Nephron (organoid): ENCODE measurements at regions not wholly inside any gene's neighbourhood (a gene's known extent, or its start where the extent isn't known, plus 50 kb on each side); places are given as distances from the start of the nearest gene placed in this dataset.

Source experiments
- H3K27ac Mint-ChIP-seq, 3 experiments: 2 replicates each; pipeline ENCODE4 v1.8.0; 2020; ENCODE audit warnings: mixed read lengths in 3 of 3, mild to moderate bottlenecking in 2 of 3, moderate library complexity in 1 of 3
- H3K27me3 Mint-ChIP-seq: 2 replicates; pipeline ENCODE4 v1.8.0; 2021; ENCODE audit warnings: low read depth, mild to moderate bottlenecking, moderate library complexity, mixed read lengths
- H3K36me3 Mint-ChIP-seq: 2 replicates; pipeline ENCODE4 v1.8.0; 2020; ENCODE audit warnings: low read depth, mixed read lengths
- H3K4me1 Mint-ChIP-seq: 2 replicates; pipeline ENCODE4 v1.8.0; 2020; ENCODE audit warnings: mixed read lengths
- H3K4me3 Mint-ChIP-seq, 3 experiments: 2 replicates each; pipeline ENCODE4 v1.8.0; 2020; ENCODE audit warnings: mild to moderate bottlenecking in 3 of 3, mixed read lengths in 3 of 3, moderate library complexity in 2 of 3
- H3K9me3 Mint-ChIP-seq: 2 replicates; pipeline ENCODE4 v1.8.0; 2020; ENCODE audit warnings: mixed read lengths
- TF ChIP-seq, protein P1 (sequence below), 3 experiments: fragments of 200-600 bp; sonication (generic); IDR thresholded peaks; one replicate each; pipeline ENCODE4 v1.5.0; 2021; ENCODE audit warnings: antibody characterized with exemption in 3 of 3; ENCODE audit not compliant: unreplicated experiment in 3 of 3

DNA sequence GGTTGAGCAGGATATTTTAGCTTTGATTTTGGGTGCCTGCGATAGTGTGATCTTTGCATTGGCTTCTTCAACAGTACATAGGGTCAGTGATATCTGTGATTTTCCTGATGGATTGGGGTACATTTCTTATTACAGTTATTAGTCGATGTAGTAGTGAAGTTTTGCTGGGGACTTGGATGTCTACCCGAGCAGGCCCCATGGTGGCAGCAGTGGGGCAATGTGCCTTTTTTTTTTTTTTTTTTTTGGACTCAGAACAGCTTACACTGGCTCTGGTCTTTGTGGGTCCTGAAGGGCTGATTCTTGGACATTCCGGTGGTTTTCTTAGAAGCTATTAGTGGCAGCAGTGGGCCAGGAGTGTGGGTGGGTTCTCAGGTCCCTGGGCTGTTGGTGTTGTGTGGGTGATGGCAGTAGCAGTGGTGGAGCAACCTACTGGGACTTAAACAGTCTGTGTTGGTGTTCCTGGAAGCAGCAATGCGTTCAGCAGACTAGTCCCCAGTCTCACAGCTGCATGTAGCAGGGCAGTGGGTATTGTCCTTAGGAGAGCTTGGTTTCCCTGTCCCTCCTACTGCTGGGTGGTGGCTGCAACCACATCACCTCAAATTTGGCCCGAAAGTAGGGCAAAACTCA is 53.7 kb upstream of the SLC4A10 start:
- no peak overlapping the region for H3K27ac Mint-ChIP-seq
- peaks cover 3% of the 10 kb centered on the region for H3K36me3 Mint-ChIP-seq
- H3K4me1 Mint-ChIP-seq, result no peaks in the 10 kb centered on the region
- TF ChIP-seq, protein P1, sequence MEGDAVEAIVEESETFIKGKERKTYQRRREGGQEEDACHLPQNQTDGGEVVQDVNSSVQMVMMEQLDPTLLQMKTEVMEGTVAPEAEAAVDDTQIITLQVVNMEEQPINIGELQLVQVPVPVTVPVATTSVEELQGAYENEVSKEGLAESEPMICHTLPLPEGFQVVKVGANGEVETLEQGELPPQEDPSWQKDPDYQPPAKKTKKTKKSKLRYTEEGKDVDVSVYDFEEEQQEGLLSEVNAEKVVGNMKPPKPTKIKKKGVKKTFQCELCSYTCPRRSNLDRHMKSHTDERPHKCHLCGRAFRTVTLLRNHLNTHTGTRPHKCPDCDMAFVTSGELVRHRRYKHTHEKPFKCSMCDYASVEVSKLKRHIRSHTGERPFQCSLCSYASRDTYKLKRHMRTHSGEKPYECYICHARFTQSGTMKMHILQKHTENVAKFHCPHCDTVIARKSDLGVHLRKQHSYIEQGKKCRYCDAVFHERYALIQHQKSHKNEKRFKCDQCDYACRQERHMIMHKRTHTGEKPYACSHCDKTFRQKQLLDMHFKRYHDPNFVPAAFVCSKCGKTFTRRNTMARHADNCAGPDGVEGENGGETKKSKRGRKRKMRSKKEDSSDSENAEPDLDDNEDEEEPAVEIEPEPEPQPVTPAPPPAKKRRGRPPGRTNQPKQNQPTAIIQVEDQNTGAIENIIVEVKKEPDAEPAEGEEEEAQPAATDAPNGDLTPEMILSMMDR (IDR thresholded peaks at IDR 0.05; ENCODE audit: unreplicated experiment in 3 of 3), result peak in 1 of 3 experiments; percentile 14
- H3K4me3 Mint-ChIP-seq, result no peak overlapping the region
- peaks cover 4% of the 10 kb centered on the region for H3K27me3 Mint-ChIP-seq
- H3K9me3 Mint-ChIP-seq, result peaks cover under 1% of the 10 kb centered on the region

GRCh38 chr2:161571051-161571429 is 53.2 kb upstream of the SLC4A10 start:
- Mint-ChIP-seq H3K27me3 (peaks cover 6% of the 10 kb centered on the region), H3K9me3 (no peaks in the 10 kb centered on the region), H3K36me3 (no peaks in the 10 kb centered on the region), H3K4me1 (no peaks in the 10 kb centered on the region), H3K27ac (no peak overlapping the region), H3K4me3 (no peak overlapping the region)
- TF ChIP-seq, protein P1 (IDR thresholded peaks at IDR 0.05; ENCODE audit: unreplicated experiment in 3 of 3), result no peak
